RWPE2 (cell line): ENCODE measurements at regions not wholly inside any gene's neighbourhood (a gene's known extent, or its start where the extent isn't known, plus 50 kb on each side); places are given as distances from the start of the nearest gene placed in this dataset.

Experiments used
- ATAC-seq: fragments of 200-7000 bp; cut with Tn5 transposase; 3 replicates; pipeline ENCODE4 v1.9.1; 2021; ENCODE audit warnings: low read depth
- DNase-seq: peaks from one replicate; pipeline ENCODE4 v3.0.0-alpha.2; 2020; ENCODE audit warnings: low spot score
- H3K27ac ChIP-seq: fragments of 450-650 bp; 2 replicates; pipeline ENCODE4 v1.5.1; 2017; ENCODE audit warnings: mild to moderate bottlenecking; ENCODE audit not compliant: poor library complexity, severe bottlenecking
- H3K27me3 ChIP-seq: fragments of 250-450 bp; sonication (Bioruptor Pico); 2 replicates; pipeline ENCODE4 v1.5.1; 2021; ENCODE audit warnings: mild to moderate bottlenecking, moderate library complexity; ENCODE audit not compliant: insufficient read depth, poor library complexity, severe bottlenecking
- H3K36me3 ChIP-seq: fragments of 250-450 bp; sonication (Bioruptor Pico); 2 replicates; pipeline ENCODE4 v1.5.1; 2020; ENCODE audit warnings: low read depth, mild to moderate bottlenecking, moderate library complexity
- H3K4me1 ChIP-seq: fragments of 250-450 bp; sonication (Bioruptor Pico); 2 replicates; pipeline ENCODE4 v1.5.1; 2021; ENCODE audit warnings: mild to moderate bottlenecking, moderate library complexity; ENCODE audit not compliant: insufficient read depth, poor library complexity, severe bottlenecking
- H3K4me3 ChIP-seq: fragments of 250-450 bp; sonication (Bioruptor Pico); 2 replicates; pipeline ENCODE4 v1.5.1; 2021; ENCODE audit warnings: mild to moderate bottlenecking, moderate library complexity; ENCODE audit not compliant: severe bottlenecking
- H3K9me3 ChIP-seq: fragments of 250-450 bp; sonication (Bioruptor Pico); 2 replicates; pipeline ENCODE4 v1.5.1; 2021; ENCODE audit warnings: mild to moderate bottlenecking, moderate library complexity; ENCODE audit not compliant: severe bottlenecking
- TF ChIP-seq, protein P1 (sequence below): fragments of 450-650 bp; IDR thresholded peaks from one replicate; pipeline ENCODE4 v1.5.1; 2017; ENCODE audit warnings: mild to moderate bottlenecking, moderate library complexity; ENCODE audit not compliant: poor library complexity, severe bottlenecking

DNA sequence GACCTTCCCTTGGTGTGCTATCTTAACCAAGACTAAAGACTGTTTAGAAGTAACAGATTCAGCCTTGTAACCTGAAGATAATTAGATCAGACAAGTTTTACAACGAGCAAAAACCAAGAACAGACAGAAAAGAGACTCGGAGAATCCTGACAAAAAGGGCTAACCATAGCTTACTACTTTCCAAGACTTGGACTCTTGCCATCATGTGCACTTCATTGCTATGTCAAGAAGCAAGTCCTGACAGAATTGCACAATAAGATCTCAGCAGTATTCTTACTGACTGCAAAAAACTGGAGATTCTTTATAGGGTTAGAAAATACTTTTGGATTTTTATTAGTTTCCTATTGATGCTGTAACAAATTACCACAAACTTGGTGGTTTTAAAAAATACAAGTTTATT lies 1539.0 kb upstream of the NUDT12 start:
- DNase-seq (no peak), ATAC-seq (no peak)
- Histone ChIP-seq H3K27me3 (no peaks in the 10 kb centered on the region), H3K4me1 (no peaks in the 10 kb centered on the region), H3K36me3 (no peaks in the 10 kb centered on the region), H3K4me3 (no peak overlapping the region), H3K27ac (no peak overlapping the region), H3K9me3 (no peaks in the 10 kb centered on the region)
- TF ChIP-seq, protein P1, sequence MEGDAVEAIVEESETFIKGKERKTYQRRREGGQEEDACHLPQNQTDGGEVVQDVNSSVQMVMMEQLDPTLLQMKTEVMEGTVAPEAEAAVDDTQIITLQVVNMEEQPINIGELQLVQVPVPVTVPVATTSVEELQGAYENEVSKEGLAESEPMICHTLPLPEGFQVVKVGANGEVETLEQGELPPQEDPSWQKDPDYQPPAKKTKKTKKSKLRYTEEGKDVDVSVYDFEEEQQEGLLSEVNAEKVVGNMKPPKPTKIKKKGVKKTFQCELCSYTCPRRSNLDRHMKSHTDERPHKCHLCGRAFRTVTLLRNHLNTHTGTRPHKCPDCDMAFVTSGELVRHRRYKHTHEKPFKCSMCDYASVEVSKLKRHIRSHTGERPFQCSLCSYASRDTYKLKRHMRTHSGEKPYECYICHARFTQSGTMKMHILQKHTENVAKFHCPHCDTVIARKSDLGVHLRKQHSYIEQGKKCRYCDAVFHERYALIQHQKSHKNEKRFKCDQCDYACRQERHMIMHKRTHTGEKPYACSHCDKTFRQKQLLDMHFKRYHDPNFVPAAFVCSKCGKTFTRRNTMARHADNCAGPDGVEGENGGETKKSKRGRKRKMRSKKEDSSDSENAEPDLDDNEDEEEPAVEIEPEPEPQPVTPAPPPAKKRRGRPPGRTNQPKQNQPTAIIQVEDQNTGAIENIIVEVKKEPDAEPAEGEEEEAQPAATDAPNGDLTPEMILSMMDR: no peak

DNA sequence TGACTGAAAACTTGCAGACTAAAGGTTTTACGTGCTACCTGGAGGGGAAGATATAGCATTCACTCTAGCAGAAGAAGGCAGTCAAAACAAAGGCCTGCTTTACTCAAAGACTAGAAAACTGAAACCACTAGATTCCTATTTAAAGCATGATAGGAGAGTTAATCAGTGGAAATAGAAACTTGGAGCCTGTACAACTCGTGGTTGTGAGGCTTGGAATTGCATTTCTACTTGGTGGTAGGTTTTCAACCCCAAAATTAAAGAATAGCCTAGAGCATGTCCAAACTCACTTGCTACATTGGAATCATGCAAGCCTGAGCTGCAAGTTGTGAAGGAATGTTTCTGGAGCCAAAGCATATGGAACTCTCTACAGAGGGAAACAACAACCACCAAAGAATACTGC lies 1526.4 kb upstream of the NUDT12 start:
- no peaks in the 10 kb centered on the region for H3K4me1 ChIP-seq
- H3K9me3 ChIP-seq: peaks cover 6% of the 10 kb centered on the region
- no peaks in the 10 kb centered on the region for H3K27me3 ChIP-seq
- H3K36me3 ChIP-seq: no peaks in the 10 kb centered on the region
- H3K4me3 ChIP-seq: no peak overlapping the region
- no peak for DNase-seq
- H3K27ac ChIP-seq: no peak overlapping the region
- ATAC-seq: no peak
- TF ChIP-seq, protein P1: no peak

DNA sequence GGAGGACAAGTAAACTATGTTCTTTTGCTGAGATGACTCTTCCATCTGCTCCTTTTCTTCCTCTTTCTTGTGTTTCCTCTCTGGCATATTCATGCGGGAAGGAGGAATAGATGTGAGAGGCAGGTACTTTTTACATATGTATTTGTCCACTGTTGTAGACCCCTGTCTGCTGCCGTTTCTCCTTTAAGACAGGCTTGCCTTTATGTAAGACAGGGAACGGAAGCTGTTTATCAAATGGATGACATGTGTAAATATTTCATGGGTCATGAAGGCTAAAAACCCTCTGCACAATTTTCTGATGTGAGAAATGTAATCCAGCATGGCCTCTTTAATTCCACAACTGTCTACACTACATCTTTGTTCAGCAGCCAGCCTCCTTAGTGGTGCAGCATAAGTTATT lies 1525.5 kb upstream of the NUDT12 start:
- Histone ChIP-seq H3K27ac (no peak overlapping the region), H3K36me3 (no peaks in the 10 kb centered on the region), H3K27me3 (no peaks in the 10 kb centered on the region), H3K4me1 (no peaks in the 10 kb centered on the region), H3K9me3 (peaks cover 4% of the 10 kb centered on the region), H3K4me3 (no peak overlapping the region)
- ATAC-seq (no peak), DNase-seq (no peak)
- TF ChIP-seq, protein P1: no peak

DNA sequence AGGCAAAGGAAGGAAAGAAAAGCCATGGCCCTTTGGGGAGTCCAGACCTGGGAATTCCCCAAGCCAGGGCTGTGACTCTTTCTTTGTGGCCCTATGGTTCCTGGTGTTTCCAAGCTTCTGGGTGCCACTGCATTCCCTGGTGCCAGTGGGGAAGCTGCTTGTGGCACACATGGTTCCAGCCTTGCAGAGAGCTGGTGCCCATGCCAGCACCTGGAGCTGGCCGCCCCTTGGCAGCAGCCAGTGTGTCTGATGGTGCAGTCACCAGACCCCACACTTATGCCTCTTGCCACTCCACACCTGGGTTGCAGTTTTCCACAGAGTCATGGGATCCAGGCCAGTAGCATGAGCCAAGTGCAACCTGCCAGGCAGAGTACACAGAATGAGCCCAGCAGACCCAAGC lies 1495.3 kb upstream of the NUDT12 start:
- Histone ChIP-seq H3K36me3 (no peaks in the 10 kb centered on the region), H3K9me3 (no peaks in the 10 kb centered on the region), H3K27me3 (peaks cover 9% of the 10 kb centered on the region), H3K27ac (no peak overlapping the region), H3K4me3 (no peak overlapping the region), H3K4me1 (no peaks in the 10 kb centered on the region)
- TF ChIP-seq, protein P1: no peak
- no peak for ATAC-seq
- DNase-seq: no peak

DNA sequence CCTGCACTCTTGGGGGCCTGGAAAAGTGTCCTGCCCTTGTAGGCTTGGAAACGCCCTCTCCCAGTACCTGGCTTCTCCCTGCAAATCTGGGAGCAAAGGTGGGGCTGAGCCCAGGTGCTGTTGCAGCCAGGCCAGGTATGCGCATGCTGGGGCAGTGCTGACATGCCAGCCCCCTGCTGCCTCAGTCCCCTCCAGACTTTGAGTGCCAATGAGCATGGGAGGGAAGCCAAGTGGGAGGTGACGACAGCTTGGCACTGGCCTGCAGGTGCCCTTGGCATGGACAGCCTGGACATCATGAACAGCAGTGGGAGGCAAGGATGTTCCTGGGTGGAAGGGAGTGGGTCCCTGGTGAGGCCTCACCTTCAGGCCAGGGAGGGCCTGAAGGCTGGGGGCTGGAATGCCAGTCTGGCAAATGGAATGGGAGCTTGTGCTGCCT lies 1494.4 kb upstream of the NUDT12 start:
- H3K4me1 ChIP-seq: no peaks in the 10 kb centered on the region
- TF ChIP-seq, protein P1: no peak
- H3K9me3 ChIP-seq: no peaks in the 10 kb centered on the region
- H3K27ac ChIP-seq: no peak overlapping the region
- H3K36me3 ChIP-seq: no peaks in the 10 kb centered on the region
- DNase-seq: no peak
- no peak overlapping the region for H3K4me3 ChIP-seq
- no peak for ATAC-seq
- peaks cover 9% of the 10 kb centered on the region for H3K27me3 ChIP-seq
